PFSK-1 (cell line): ENCODE measurements at regions not wholly inside any gene's neighbourhood (a gene's known extent, or its start where the extent isn't known, plus 50 kb on each side); places are given as distances from the start of the nearest gene placed in this dataset.

Experiments used
- FOXP2 ChIP-seq: optimal IDR thresholded peaks from 2 replicates; pipeline ENCODE3; 2011; ENCODE audit warnings: borderline replicate concordance, control low read depth, inconsistent platforms; ENCODE audit not compliant: insufficient read depth; ENCODE audit errors: extremely low read length, extremely low read depth
- POLR2AphosphoS5 ChIP-seq: IDR thresholded peaks from 2 replicates; pipeline ENCODE4 v1.6.1; 2012; ENCODE audit warnings: low read depth, mild to moderate bottlenecking, control low read depth, low read length, moderate library complexity
- REST ChIP-seq, 2 experiments: IDR thresholded peaks; 2 replicates each; pipeline versions ENCODE4 v1.6.1 to v1.8.0; 2011 to 2012; ENCODE audit warnings: low read depth in 2 of 2, low read length in 2 of 2, control low read depth in 1 of 2, inconsistent platforms in 1 of 2, mild to moderate bottlenecking in 1 of 2, moderate library complexity in 1 of 2; ENCODE audit not compliant: insufficient read depth in 1 of 2
- SIN3A ChIP-seq: IDR thresholded peaks from 2 replicates; pipeline ENCODE4 v1.6.1; 2012; ENCODE audit warnings: mild to moderate bottlenecking, low read length, moderate library complexity, borderline replicate concordance; ENCODE audit not compliant: insufficient read depth
- TAF1 ChIP-seq: IDR thresholded peaks from 2 replicates; pipeline ENCODE4 v1.6.1; 2012; ENCODE audit warnings: low read length, control low read depth, borderline replicate concordance; ENCODE audit not compliant: insufficient read depth

- no peak for TF ChIP-seq POLR2AphosphoS5
- no peak for TF ChIP-seq FOXP2
- no peak for TF ChIP-seq TAF1
- TF ChIP-seq SIN3A = no peak
- no peak for TF ChIP-seq REST (IDR thresholded peaks at IDR 0.05; ENCODE audit: insufficient read depth in 1 of 2, low read depth in 2 of 2, low read length in 2 of 2)
Observed at GRCh38 chr1:96538883-96539282, 182.7 kb upstream of the PTBP2 start.

- TF ChIP-seq REST (IDR thresholded peaks at IDR 0.05; ENCODE audit: insufficient read depth in 1 of 2, low read depth in 2 of 2, low read length in 2 of 2) (no peak), TAF1 (no peak), POLR2AphosphoS5 (no peak), SIN3A (no peak), FOXP2 (no peak)
Observed at GRCh38 chr1:96541491-96541890, 180.1 kb upstream of the PTBP2 start.

GRCh38 chr1:96544051-96544830, 177.3 kb upstream of the PTBP2 start:
- no peak for TF ChIP-seq SIN3A
- no peak for TF ChIP-seq POLR2AphosphoS5
- no peak for TF ChIP-seq TAF1
- no peak for TF ChIP-seq REST (IDR thresholded peaks at IDR 0.05; ENCODE audit: insufficient read depth in 1 of 2, low read depth in 2 of 2, low read length in 2 of 2)
- no peak for TF ChIP-seq FOXP2

GRCh38 chr1:96544831-96545221, 176.8 kb upstream of the PTBP2 start:
- TF ChIP-seq REST (IDR thresholded peaks at IDR 0.05; ENCODE audit: insufficient read depth in 1 of 2, low read depth in 2 of 2, low read length in 2 of 2) = no peak
